Keratinocyte (primary cell): ENCODE measurements at regions not wholly inside any gene's neighbourhood (a gene's known extent, or its start where the extent isn't known, plus 50 kb on each side); places are given as distances from the start of the nearest gene placed in this dataset.

Experiments
- DNase-seq: peaks from one replicate; pipeline ENCODE4 v3.0.0-alpha.2; 2011; ENCODE audit warnings: low read depth, missing footprints, low spot score
- FAIRE-seq: peaks from 2 replicates; lab custom pipeline; 2011; peaks lifted over from hg19 to GRCh38; lab: Jason Lieb, UNC
- H2AFZ ChIP-seq: 2 replicates; pipeline ENCODE4 v1.6.0; 2012; ENCODE audit warnings: low read length, control low read depth, inconsistent platforms; ENCODE audit not compliant: control insufficient read depth
- H3K27ac ChIP-seq: 2 replicates; pipeline ENCODE4 v1.5.1; 2011; ENCODE audit warnings: low read length; ENCODE audit not compliant: control insufficient read depth, insufficient read depth
- H3K27me3 ChIP-seq: 3 replicates; pipeline ENCODE4 v1.6.0; 2011; ENCODE audit warnings: low read length; ENCODE audit not compliant: control insufficient read depth, insufficient read depth; ENCODE audit errors: extremely low read depth
- H3K36me3 ChIP-seq, 2 experiments: 2 replicates in 1 of 2; 3 replicates in 1 of 2; pipeline ENCODE4 v1.5.1; 2011; ENCODE audit warnings: low read length in 2 of 2, mild to moderate bottlenecking in 1 of 2; ENCODE audit not compliant: control insufficient read depth in 2 of 2, insufficient read depth in 2 of 2; ENCODE audit errors: extremely low read depth in 1 of 2
- H3K4me1 ChIP-seq: 3 replicates; pipeline ENCODE4 v1.5.1; 2011; ENCODE audit warnings: low read length; ENCODE audit not compliant: control insufficient read depth, insufficient read depth; ENCODE audit errors: extremely low read depth
- H3K4me2 ChIP-seq: 3 replicates; pipeline ENCODE4 v1.6.0; 2011; ENCODE audit warnings: low read depth, low read length; ENCODE audit not compliant: control insufficient read depth, insufficient read depth; ENCODE audit errors: extremely low read depth
- H3K4me3 ChIP-seq, 3 experiments: fragments of 200-600 bp in 1 of 3; sonication (generic) in 1 of 3; 2 replicates in 2 of 3; 3 replicates in 1 of 3; pipeline ENCODE4 v1.5.1; 2011 to 2016; ENCODE audit warnings: low read length in 3 of 3, mild to moderate bottlenecking in 3 of 3, control low read depth in 2 of 3, inconsistent platforms in 1 of 3, low read depth in 1 of 3, mixed read lengths in 1 of 3, mixed run types in 1 of 3, moderate library complexity in 1 of 3; ENCODE audit not compliant: control insufficient read depth in 2 of 3, insufficient read depth in 2 of 3; ENCODE audit errors: extremely low read depth in 1 of 3
- H3K79me2 ChIP-seq: 2 replicates; pipeline ENCODE4 v1.6.0; 2012; ENCODE audit warnings: low read length; ENCODE audit not compliant: control insufficient read depth, insufficient read depth
- H3K9ac ChIP-seq: 3 replicates; pipeline ENCODE4 v1.6.0; 2011; ENCODE audit warnings: low read length; ENCODE audit not compliant: control insufficient read depth, insufficient read depth; ENCODE audit errors: extremely low read depth
- H3K9me1 ChIP-seq: 3 replicates; pipeline ENCODE4 v1.6.0; 2011; ENCODE audit warnings: low read length; ENCODE audit not compliant: control insufficient read depth, insufficient read depth; ENCODE audit errors: extremely low read depth
- H3K9me3 ChIP-seq: 2 replicates; pipeline ENCODE4 v1.5.1; 2012; ENCODE audit warnings: low read depth, low read length; ENCODE audit not compliant: control insufficient read depth
- H4K20me1 ChIP-seq: 3 replicates; pipeline ENCODE4 v1.6.0; 2011; ENCODE audit warnings: low read length; ENCODE audit not compliant: control insufficient read depth, insufficient read depth; ENCODE audit errors: extremely low read depth
- EZH2 ChIP-seq: IDR thresholded peaks from one replicate; pipeline ENCODE4 v1.6.1; 2012; ENCODE audit warnings: inconsistent platforms, mild to moderate bottlenecking, low read length, moderate library complexity
- dilution Hi-C: fragments of 300-500 bp; cut with MboI; formaldehyde crosslinking; loops from one replicate; pipeline ENCODE4 v1.7.0; 2020; ENCODE audit warnings: low sequenced_read_pairs; ENCODE audit not compliant: extremely low pct_ligation_motif_present
- TF ChIP-seq, protein P1 (sequence below), 3 experiments: IDR thresholded peaks in 1 of 3; conservative IDR thresholded peaks in 1 of 3; optimal IDR thresholded peaks in 1 of 3; 2 replicates in 2 of 3; 3 replicates in 1 of 3; pipeline versions ENCODE3 to v1.5.1; 2011; ENCODE audit warnings: low read length in 3 of 3, mild to moderate bottlenecking in 3 of 3, moderate library complexity in 2 of 3, control low read depth in 1 of 3, inconsistent platforms in 1 of 3; ENCODE audit not compliant: insufficient read depth in 2 of 3; ENCODE audit errors: extremely low read depth in 1 of 3

GRCh38 chr12:130070126-130070611 is 92.1 kb upstream of the FZD10 start:
- H3K4me3 ChIP-seq: no peak overlapping the region
- no peaks in the 10 kb centered on the region for H3K79me2 ChIP-seq
- H3K9me3 ChIP-seq: no peaks in the 10 kb centered on the region
- DNase-seq (no peak), FAIRE-seq (no peak)
- TF ChIP-seq, protein P1, sequence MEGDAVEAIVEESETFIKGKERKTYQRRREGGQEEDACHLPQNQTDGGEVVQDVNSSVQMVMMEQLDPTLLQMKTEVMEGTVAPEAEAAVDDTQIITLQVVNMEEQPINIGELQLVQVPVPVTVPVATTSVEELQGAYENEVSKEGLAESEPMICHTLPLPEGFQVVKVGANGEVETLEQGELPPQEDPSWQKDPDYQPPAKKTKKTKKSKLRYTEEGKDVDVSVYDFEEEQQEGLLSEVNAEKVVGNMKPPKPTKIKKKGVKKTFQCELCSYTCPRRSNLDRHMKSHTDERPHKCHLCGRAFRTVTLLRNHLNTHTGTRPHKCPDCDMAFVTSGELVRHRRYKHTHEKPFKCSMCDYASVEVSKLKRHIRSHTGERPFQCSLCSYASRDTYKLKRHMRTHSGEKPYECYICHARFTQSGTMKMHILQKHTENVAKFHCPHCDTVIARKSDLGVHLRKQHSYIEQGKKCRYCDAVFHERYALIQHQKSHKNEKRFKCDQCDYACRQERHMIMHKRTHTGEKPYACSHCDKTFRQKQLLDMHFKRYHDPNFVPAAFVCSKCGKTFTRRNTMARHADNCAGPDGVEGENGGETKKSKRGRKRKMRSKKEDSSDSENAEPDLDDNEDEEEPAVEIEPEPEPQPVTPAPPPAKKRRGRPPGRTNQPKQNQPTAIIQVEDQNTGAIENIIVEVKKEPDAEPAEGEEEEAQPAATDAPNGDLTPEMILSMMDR (optimal IDR thresholded peaks at IDR 0.05 in 1 of 3, IDR thresholded peaks at IDR 0.05 in 1 of 3, conservative IDR thresholded peaks at IDR 0.05 in 1 of 3; ENCODE audit: extremely low read depth in 1 of 3, insufficient read depth in 2 of 3, low read length in 3 of 3): no peak
- no peak for TF ChIP-seq EZH2
- no peak overlapping the region for H3K9ac ChIP-seq
- H3K27ac ChIP-seq: no peak overlapping the region
- H3K27me3 ChIP-seq: no peaks in the 10 kb centered on the region
- no peak overlapping the region for H2AFZ ChIP-seq
- no peaks in the 10 kb centered on the region for H4K20me1 ChIP-seq
- no peak overlapping the region for H3K4me2 ChIP-seq
- H3K36me3 ChIP-seq: no peaks in the 10 kb centered on the region
- H3K4me1 ChIP-seq: peaks cover 4% of the 10 kb centered on the region
- dilution Hi-C loops: no loop called here
- H3K9me1 ChIP-seq: no peaks in the 10 kb centered on the region

DNA sequence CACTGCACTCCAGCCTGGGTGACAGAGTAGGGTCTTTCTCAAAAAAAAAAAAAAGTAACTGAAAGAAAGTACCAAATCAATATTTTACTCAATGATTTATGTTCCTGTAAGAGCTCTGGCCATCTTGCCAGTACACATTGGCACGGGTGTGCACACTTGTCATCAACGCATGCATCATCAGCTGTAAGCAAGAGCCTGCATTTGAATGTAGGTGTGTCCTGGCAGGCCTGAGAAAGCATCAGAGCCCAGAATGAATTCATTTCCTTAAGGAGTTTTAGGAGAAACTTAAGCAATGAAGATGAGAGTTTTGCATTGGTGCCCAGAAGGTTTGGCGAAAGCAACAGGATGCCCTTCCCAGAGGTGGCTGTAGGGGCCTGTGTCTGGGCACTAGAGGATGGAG is 88.5 kb upstream of the FZD10 start:
- H4K20me1 ChIP-seq: no peaks in the 10 kb centered on the region
- H3K9ac ChIP-seq: no peak overlapping the region
- no peak overlapping the region for H2AFZ ChIP-seq
- no peaks in the 10 kb centered on the region for H3K9me1 ChIP-seq
- no peaks in the 10 kb centered on the region for H3K27me3 ChIP-seq
- peaks cover 4% of the 10 kb centered on the region for H3K4me1 ChIP-seq
- no peak overlapping the region for H3K4me2 ChIP-seq
- FAIRE-seq (peak; percentile 79), DNase-seq (peak; percentile 25)
- TF ChIP-seq, protein P1 (optimal IDR thresholded peaks at IDR 0.05 in 1 of 3, IDR thresholded peaks at IDR 0.05 in 1 of 3, conservative IDR thresholded peaks at IDR 0.05 in 1 of 3; ENCODE audit: extremely low read depth in 1 of 3, insufficient read depth in 2 of 3, low read length in 3 of 3): no peak
- no peak for TF ChIP-seq EZH2
- H3K36me3 ChIP-seq: no peaks in the 10 kb centered on the region
- dilution Hi-C loops: no loop called here
- H3K27ac ChIP-seq: no peak overlapping the region
- no peaks in the 10 kb centered on the region for H3K9me3 ChIP-seq
- H3K79me2 ChIP-seq: no peaks in the 10 kb centered on the region
- no peak overlapping the region for H3K4me3 ChIP-seq
